ENCODE measurements at regions not wholly inside any gene's neighbourhood (a gene's known extent, or its start where the extent isn't known, plus 50 kb on each side); places are given as distances from the start of the nearest gene placed in this dataset.

- DNase-seq, result no peak
Observed at GRCh38 chr3:186487819-186488218, 56.4 kb downstream of the CRYGS start.

- no peak for DNase-seq
Observed at GRCh38 chr3:186487037-186487436, 57.1 kb downstream of the CRYGS start.

GRCh38 chr3:186483611-186484340 is 60.4 kb downstream of the CRYGS start:
- DNase-seq, result no peak

- DNase-seq, result no peak
Observed at GRCh38 chr3:186481526-186481925, 62.7 kb downstream of the CRYGS start.

GRCh38 chr3:186477876-186478275 is 66.3 kb downstream of the CRYGS start:
- no peak for DNase-seq

GRCh38 chr3:186477033-186477432 is 67.1 kb downstream of the CRYGS start:
- no peak for DNase-seq

- DNase-seq, result no peak
Observed at GRCh38 chr3:186476541-186476940, 67.6 kb downstream of the CRYGS start.

- no peak for DNase-seq
Observed at GRCh38 chr3:186476044-186476468, 68.1 kb downstream of the CRYGS start.

GRCh38 chr3:186473166-186473565 is 71.0 kb downstream of the CRYGS start:
- DNase-seq, result no peak

GRCh38 chr3:186472456-186473008 is 71.6 kb downstream of the CRYGS start:
- peak in 2 of 3 donors; percentile 5 to 62 for DNase-seq

GRCh38 chr3:186471771-186472170 is 72.4 kb downstream of the CRYGS start:
- no peak for DNase-seq

GRCh38 chr3:186469525-186469924 is 74.7 kb downstream of the CRYGS start:
- no peak for DNase-seq

GRCh38 chr3:186467969-186468368 is 76.2 kb downstream of the CRYGS start:
- DNase-seq, result no peak

GRCh38 chr3:186466391-186466974 is 77.7 kb downstream of the CRYGS start:
- no peak for DNase-seq

- DNase-seq, result no peak
Observed at GRCh38 chr3:186465508-186465907, 78.7 kb downstream of the CRYGS start.

- DNase-seq, result peak; percentile 17 to 34 (median 24)
Observed at GRCh38 chr3:186464424-186465093, 79.6 kb downstream of the CRYGS start.

GRCh38 chr3:186461141-186461540 is 83.0 kb downstream of the CRYGS start:
- peak; percentile 20 to 57 (median 52) for DNase-seq

- no peak for DNase-seq
Observed at GRCh38 chr3:186459108-186459467, 85.1 kb downstream of the CRYGS start.

- no peak for DNase-seq
Observed at GRCh38 chr3:186458306-186459107, 85.7 kb downstream of the CRYGS start.

- DNase-seq, result no peak
Observed at GRCh38 chr3:186457236-186457635, 86.9 kb downstream of the CRYGS start.

GRCh38 chr3:186456731-186457191 is 87.4 kb downstream of the CRYGS start:
- no peak for DNase-seq

GRCh38 chr3:186454881-186455703 is 89.1 kb downstream of the CRYGS start:
- DNase-seq, result no peak

Measured in suppressor macrophage treated with lipopolysaccharide for 1 hour (primary cell).